Nephron (organoid): ENCODE measurements at regions not wholly inside any gene's neighbourhood (a gene's known extent, or its start where the extent isn't known, plus 50 kb on each side); places are given as distances from the start of the nearest gene placed in this dataset.
A peak's percentile ranks its signal among the peaks of the same experiment; 100 is the strongest.

Source experiments
- H3K27ac Mint-ChIP-seq, 3 experiments: 2 replicates each; pipeline ENCODE4 v1.8.0; 2020; ENCODE audit warnings: mixed read lengths in 3 of 3, mild to moderate bottlenecking in 2 of 3, moderate library complexity in 1 of 3
- H3K27me3 Mint-ChIP-seq: 2 replicates; pipeline ENCODE4 v1.8.0; 2021; ENCODE audit warnings: low read depth, mild to moderate bottlenecking, moderate library complexity, mixed read lengths
- H3K36me3 Mint-ChIP-seq: 2 replicates; pipeline ENCODE4 v1.8.0; 2020; ENCODE audit warnings: low read depth, mixed read lengths
- H3K4me1 Mint-ChIP-seq: 2 replicates; pipeline ENCODE4 v1.8.0; 2020; ENCODE audit warnings: mixed read lengths
- H3K4me3 Mint-ChIP-seq, 3 experiments: 2 replicates each; pipeline ENCODE4 v1.8.0; 2020; ENCODE audit warnings: mild to moderate bottlenecking in 3 of 3, mixed read lengths in 3 of 3, moderate library complexity in 2 of 3
- H3K9me3 Mint-ChIP-seq: 2 replicates; pipeline ENCODE4 v1.8.0; 2020; ENCODE audit warnings: mixed read lengths
- CTCF ChIP-seq, 3 experiments: fragments of 200-600 bp; sonication (generic); IDR thresholded peaks; one replicate each; pipeline ENCODE4 v1.5.0; 2021; ENCODE audit warnings: antibody characterized with exemption in 3 of 3; ENCODE audit not compliant: unreplicated experiment in 3 of 3

GRCh38 chr6:165220045-165220444 is 89.4 kb downstream of the C6orf118 start:
- H3K27ac Mint-ChIP-seq: peak overlapping the region in 2 of 3 experiments; percentile 8 to 38
- no peaks in the 10 kb centered on the region for H3K36me3 Mint-ChIP-seq
- H3K27me3 Mint-ChIP-seq: no peaks in the 10 kb centered on the region
- H3K4me3 Mint-ChIP-seq: no peak overlapping the region
- H3K4me1 Mint-ChIP-seq: peaks cover 47% of the 10 kb centered on the region
- H3K9me3 Mint-ChIP-seq: peaks cover 2% of the 10 kb centered on the region
- no peak for TF ChIP-seq CTCF (IDR thresholded peaks at IDR 0.05; ENCODE audit: unreplicated experiment in 3 of 3)

GRCh38 chr6:165219629-165220028 is 89.8 kb downstream of the C6orf118 start:
- no peak for TF ChIP-seq CTCF (IDR thresholded peaks at IDR 0.05; ENCODE audit: unreplicated experiment in 3 of 3)
- H3K4me1 Mint-ChIP-seq: peaks cover 47% of the 10 kb centered on the region
- peaks cover 3% of the 10 kb centered on the region for H3K9me3 Mint-ChIP-seq
- no peak overlapping the region for H3K4me3 Mint-ChIP-seq
- H3K27me3 Mint-ChIP-seq: no peaks in the 10 kb centered on the region
- H3K27ac Mint-ChIP-seq: peak overlapping the region in 1 of 3 experiments; percentile 8
- H3K36me3 Mint-ChIP-seq: no peaks in the 10 kb centered on the region

- Mint-ChIP-seq H3K27me3 (no peaks in the 10 kb centered on the region), H3K4me1 (peaks cover 47% of the 10 kb centered on the region), H3K27ac (no peak overlapping the region), H3K9me3 (peaks cover 3% of the 10 kb centered on the region), H3K4me3 (no peak overlapping the region), H3K36me3 (no peaks in the 10 kb centered on the region)
- TF ChIP-seq CTCF (IDR thresholded peaks at IDR 0.05; ENCODE audit: unreplicated experiment in 3 of 3): no peak
These were observed 90.6 kb downstream of the C6orf118 start for GRCh38 chr6:165218829-165219228.

- Mint-ChIP-seq H3K4me3 (no peak overlapping the region), H3K27me3 (peaks cover 7% of the 10 kb centered on the region), H3K4me1 (no peaks in the 10 kb centered on the region), H3K36me3 (no peaks in the 10 kb centered on the region), H3K27ac (no peak overlapping the region), H3K9me3 (peaks cover 5% of the 10 kb centered on the region)
- no peak for TF ChIP-seq CTCF (IDR thresholded peaks at IDR 0.05; ENCODE audit: unreplicated experiment in 3 of 3)
These were observed 102.6 kb downstream of the C6orf118 start for GRCh38 chr6:165206798-165207197.

- Mint-ChIP-seq H3K27ac (no peak overlapping the region), H3K9me3 (peaks cover 11% of the 10 kb centered on the region), H3K36me3 (peaks cover 4% of the 10 kb centered on the region), H3K4me3 (no peak overlapping the region), H3K27me3 (peaks cover 7% of the 10 kb centered on the region), H3K4me1 (no peaks in the 10 kb centered on the region)
- no peak for TF ChIP-seq CTCF (IDR thresholded peaks at IDR 0.05; ENCODE audit: unreplicated experiment in 3 of 3)
These were observed 103.8 kb downstream of the C6orf118 start for GRCh38 chr6:165205632-165206031.

- Mint-ChIP-seq H3K4me1 (no peaks in the 10 kb centered on the region), H3K4me3 (no peak overlapping the region), H3K9me3 (peaks cover 11% of the 10 kb centered on the region), H3K27me3 (peaks cover 7% of the 10 kb centered on the region), H3K36me3 (peaks cover 4% of the 10 kb centered on the region), H3K27ac (no peak overlapping the region)
- TF ChIP-seq CTCF (IDR thresholded peaks at IDR 0.05; ENCODE audit: unreplicated experiment in 3 of 3): no peak
These were observed 104.4 kb downstream of the C6orf118 start for GRCh38 chr6:165204807-165205545.
